ENCODE measurements at regions not wholly inside any gene's neighbourhood (a gene's known extent, or its start where the extent isn't known, plus 50 kb on each side); places are given as distances from the start of the nearest gene placed in this dataset.

DNA sequence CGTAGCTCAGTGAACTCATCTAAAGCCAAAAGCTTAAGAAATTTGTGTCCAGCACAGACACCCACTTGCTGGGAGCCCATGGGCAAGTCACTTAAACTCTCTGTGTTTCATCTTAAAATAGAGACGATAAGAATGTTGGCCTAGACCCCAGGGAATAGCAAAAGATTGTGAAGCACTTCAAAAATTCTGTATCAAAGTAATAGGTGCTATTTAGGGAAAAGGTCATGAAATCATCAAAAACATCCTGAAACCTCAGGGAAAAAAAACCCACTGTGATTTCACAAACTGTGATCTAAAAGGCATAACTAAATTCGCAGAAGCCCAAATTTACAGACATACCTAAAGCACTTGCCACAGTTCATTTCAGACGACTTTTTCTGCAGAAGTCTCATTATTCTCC is 278.3 kb downstream of the NR2F1-AS1 start:
- TF ChIP-seq, protein P1, sequence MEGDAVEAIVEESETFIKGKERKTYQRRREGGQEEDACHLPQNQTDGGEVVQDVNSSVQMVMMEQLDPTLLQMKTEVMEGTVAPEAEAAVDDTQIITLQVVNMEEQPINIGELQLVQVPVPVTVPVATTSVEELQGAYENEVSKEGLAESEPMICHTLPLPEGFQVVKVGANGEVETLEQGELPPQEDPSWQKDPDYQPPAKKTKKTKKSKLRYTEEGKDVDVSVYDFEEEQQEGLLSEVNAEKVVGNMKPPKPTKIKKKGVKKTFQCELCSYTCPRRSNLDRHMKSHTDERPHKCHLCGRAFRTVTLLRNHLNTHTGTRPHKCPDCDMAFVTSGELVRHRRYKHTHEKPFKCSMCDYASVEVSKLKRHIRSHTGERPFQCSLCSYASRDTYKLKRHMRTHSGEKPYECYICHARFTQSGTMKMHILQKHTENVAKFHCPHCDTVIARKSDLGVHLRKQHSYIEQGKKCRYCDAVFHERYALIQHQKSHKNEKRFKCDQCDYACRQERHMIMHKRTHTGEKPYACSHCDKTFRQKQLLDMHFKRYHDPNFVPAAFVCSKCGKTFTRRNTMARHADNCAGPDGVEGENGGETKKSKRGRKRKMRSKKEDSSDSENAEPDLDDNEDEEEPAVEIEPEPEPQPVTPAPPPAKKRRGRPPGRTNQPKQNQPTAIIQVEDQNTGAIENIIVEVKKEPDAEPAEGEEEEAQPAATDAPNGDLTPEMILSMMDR (IDR thresholded peaks at IDR 0.05), result no peak
- TF ChIP-seq ZFX (IDR thresholded peaks at IDR 0.05; ENCODE audit: borderline replicate concordance), result no peak
- no peak overlapping the region for H3K27ac ChIP-seq

DNA sequence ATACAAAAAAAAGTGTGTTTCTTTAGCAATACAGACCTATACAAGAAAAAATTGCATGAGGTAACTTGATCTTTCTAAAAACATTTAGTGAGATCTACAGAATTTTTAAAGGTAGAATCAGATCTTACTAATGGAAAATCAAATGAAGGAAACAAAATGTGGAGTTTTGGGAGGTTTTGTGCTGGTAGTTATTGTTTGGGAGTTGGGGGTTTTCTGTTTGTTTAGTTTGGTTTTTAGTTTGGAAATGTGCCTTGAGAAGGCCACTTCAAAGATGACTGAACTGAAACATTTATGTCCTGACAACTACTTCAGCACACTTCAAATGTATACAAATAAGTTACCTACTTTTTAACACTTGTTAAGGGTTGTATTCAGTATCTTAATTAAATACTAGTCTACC is 280.1 kb downstream of the NR2F1-AS1 start:
- no peak for TF ChIP-seq ZFX (IDR thresholded peaks at IDR 0.05; ENCODE audit: borderline replicate concordance)
- TF ChIP-seq, protein P1 (IDR thresholded peaks at IDR 0.05), result no peak
- no peak overlapping the region for H3K27ac ChIP-seq

DNA sequence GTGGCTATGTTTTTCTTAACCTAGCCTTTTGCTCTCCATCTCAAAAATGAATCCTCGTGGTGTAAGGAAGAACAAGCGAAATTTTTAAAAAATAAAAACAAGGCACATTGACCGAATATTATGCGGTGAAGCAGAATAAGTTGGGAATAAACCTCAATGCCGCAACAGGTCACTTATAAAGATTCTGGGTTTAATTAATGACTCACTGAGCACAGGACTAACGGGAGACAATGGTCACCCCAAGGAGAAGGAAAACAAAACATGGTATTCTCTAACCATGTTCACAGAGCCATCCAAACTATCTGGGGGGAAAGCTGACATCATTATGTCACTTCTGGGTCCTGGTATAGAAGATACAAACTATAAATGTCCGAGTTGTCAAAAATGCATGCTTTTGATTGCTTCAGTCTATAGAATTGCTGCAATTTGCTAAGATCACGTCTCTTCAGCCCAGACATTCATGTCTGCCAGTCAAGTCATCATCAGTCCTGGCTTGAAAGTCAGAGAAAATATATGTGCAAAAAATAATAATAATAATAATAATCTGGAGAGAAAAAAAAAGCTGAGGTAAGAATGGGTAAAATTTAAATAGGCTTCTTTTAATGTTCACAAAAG is 280.6 kb downstream of the NR2F1-AS1 start:
- TF ChIP-seq, protein P1 (IDR thresholded peaks at IDR 0.05), result no peak
- TF ChIP-seq ZFX (IDR thresholded peaks at IDR 0.05; ENCODE audit: borderline replicate concordance), result no peak

DNA sequence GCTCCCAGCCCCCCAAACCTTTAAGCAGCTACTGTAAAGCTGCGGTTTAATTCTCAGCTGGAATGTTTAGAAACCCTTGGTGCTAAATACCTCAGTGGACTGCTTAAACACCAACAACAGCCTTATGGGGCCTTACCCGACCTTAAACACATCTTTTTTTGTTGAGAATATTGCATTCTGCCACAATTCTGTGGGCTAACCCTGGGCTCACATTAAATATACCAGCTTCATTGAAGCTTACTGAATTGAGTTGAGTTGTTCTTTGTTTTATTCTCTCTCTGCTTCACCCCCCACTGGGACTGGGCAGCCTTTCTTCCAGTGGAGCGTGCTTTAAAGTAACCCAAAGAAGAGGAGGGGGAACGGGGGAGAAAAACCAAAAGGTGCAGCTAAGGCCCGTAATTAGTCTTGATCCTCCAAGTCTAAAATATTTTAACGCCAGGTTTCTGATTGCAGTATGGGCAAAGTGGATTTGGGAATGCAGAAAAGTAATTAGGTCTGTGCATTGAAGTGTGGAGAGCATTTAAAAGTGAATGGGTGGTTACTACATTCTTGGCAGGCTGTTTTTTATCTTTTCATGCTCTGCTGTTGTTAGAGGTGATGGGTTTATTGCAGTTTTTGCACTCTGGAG is 281.2 kb downstream of the NR2F1-AS1 start:
- H3K27ac ChIP-seq, result no peak overlapping the region
- TF ChIP-seq ZFX (IDR thresholded peaks at IDR 0.05; ENCODE audit: borderline replicate concordance), result no peak
- TF ChIP-seq, protein P1 (IDR thresholded peaks at IDR 0.05), result no peak

More for the DNA sequence above, 280.6 kb downstream of the NR2F1-AS1 start:
- H3K27ac ChIP-seq, result no peak overlapping the region

DNA sequence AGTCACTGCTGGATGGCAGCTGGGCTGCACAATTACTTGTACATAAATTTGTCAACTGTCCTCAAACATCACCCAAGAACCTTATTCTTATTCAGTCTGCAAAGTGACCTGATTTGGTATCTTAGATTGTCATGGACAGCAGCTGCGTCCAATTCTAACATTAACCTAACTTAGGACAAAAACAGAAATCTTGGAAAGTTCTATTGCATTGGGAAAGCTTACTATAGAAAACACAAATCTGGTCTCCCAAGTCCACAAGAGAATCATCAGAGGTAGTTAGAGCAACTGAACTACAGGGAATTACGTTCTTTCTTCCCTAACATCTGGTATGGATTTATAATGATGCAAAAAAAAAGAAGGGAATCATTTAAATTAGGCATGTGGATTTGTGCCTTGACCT is 283.9 kb downstream of the NR2F1-AS1 start:
- H3K27ac ChIP-seq, result no peak overlapping the region

DNA sequence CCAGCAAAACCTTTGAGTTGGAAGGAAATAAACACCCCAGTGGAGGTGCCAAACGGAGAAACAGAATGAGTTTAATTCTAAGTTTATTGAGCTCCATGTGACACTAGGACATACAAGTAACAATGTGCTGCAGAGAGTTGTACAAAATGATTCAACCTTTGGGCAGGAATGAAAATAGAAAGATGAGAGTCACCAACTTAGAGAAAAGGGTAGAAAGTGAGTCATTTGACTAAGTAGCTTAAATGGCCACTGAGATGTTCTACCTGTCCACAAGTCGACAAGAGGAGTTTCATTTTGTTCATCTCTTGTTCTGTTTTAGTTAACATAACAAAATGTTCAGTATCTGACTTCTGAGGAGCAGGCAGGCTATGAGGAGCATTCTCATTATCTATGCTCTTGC is 284.7 kb downstream of the NR2F1-AS1 start:
- no peak overlapping the region for H3K27ac ChIP-seq
- no peak for TF ChIP-seq ZFX (IDR thresholded peaks at IDR 0.05; ENCODE audit: borderline replicate concordance)
- TF ChIP-seq, protein P1 (IDR thresholded peaks at IDR 0.05), result no peak

More for the DNA sequence above, 283.9 kb downstream of the NR2F1-AS1 start:
- TF ChIP-seq ZFX (IDR thresholded peaks at IDR 0.05; ENCODE audit: borderline replicate concordance), result no peak
- TF ChIP-seq, protein P1 (IDR thresholded peaks at IDR 0.05), result no peak

DNA sequence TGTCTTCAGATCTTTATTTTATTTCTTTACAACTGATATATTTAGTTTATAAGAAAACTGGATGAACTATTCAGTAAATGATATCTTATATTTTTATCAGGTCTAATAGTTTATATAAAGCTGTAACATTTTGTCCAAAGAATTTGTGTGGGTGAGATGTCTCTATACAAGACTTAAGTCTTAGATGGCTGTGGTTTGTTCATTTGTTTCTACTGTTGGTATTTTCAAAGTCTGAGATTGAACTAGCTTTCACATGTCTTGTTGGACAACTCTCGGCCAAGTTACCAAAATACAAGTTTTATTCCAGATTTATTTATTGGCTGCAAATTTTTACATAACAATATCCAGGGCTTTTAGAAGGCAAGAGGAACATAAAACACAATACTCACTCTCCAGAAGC is 286.0 kb downstream of the NR2F1-AS1 start:
- TF ChIP-seq ZFX (IDR thresholded peaks at IDR 0.05; ENCODE audit: borderline replicate concordance), result no peak
- TF ChIP-seq, protein P1 (IDR thresholded peaks at IDR 0.05), result no peak
- H3K27ac ChIP-seq, result no peak overlapping the region
